GM10248 (cell line): ENCODE measurements at regions not wholly inside any gene's neighbourhood (a gene's known extent, or its start where the extent isn't known, plus 50 kb on each side); places are given as distances from the start of the nearest gene placed in this dataset.
"Not testable (repeated sequence)": the region's sequence is repeated elsewhere in the genome, so short reads cannot be mapped to it uniquely, and the experiment has no call there.

Experiments
- CTCF ChIA-PET: fragments of 300-600 bp; sonication (Branson Sonifier 250); formaldehyde crosslinking; extraction: SDS; loops from one replicate; lab custom pipeline; 2021; ENCODE audit warnings: antibody characterized with exemption; lab: Yijun Ruan, JAX
- POLR2A ChIA-PET: fragments of 350-650 bp; sonication (Branson Sonifier 250); formaldehyde crosslinking; extraction: SDS; loops from one replicate; lab custom pipeline; 2020; ENCODE audit warnings: antibody characterized with exemption; lab: Yijun Ruan, JAX
- DNase-seq: peaks from one replicate; pipeline ENCODE4 v3.0.0; 2012; ENCODE audit errors: extremely low spot score
- CTCF ChIP-seq: IDR thresholded peaks from 2 replicates; pipeline ENCODE4 v1.5.1; 2012; ENCODE audit warnings: mild to moderate bottlenecking, low read depth; ENCODE audit errors: extremely low read depth, missing control alignments, control extremely low read depth

- ChIA-PET CTCF (no interaction called here), POLR2A (no interaction called here)
- no peak for TF ChIP-seq CTCF
- no peak for DNase-seq
Measured at GRCh38 chr3:81867875-81868274, 106.4 kb upstream of the GBE1 start.

GRCh38 chr3:81865164-81865563 is 103.7 kb upstream of the GBE1 start:
- POLR2A ChIA-PET, DNase-seq: not testable (repeated sequence)
- CTCF ChIA-PET: interaction anchor here (0.9 to 1.6 kb wide), 2 partner anchors 9 to 26 kb away, joined by 3 to 6 read pairs; no protein-coding TSS in a partner anchor

GRCh38 chr3:81864272-81864671 is 102.8 kb upstream of the GBE1 start:
- ChIA-PET CTCF (interaction anchor here (0.9 kb wide), 1 partner anchor 26 kb away, joined by 3 read pairs; no protein-coding TSS in a partner anchor), POLR2A (no interaction called here)
- DNase-seq: no peak
- no peak for TF ChIP-seq CTCF

- DNase-seq: no peak
- TF ChIP-seq CTCF: no peak
- ChIA-PET POLR2A (no interaction called here), CTCF (no interaction called here)
Measured at GRCh38 chr3:81863756-81864155, 102.3 kb upstream of the GBE1 start.

- TF ChIP-seq CTCF: no peak
- ChIA-PET CTCF (interaction anchor here (0.6 to 1.9 kb wide), 3 partner anchors 10 to 32 kb away, joined by 3 to 10 read pairs (median 3); no protein-coding TSS in a partner anchor), POLR2A (no interaction called here)
- DNase-seq: no peak
Measured at GRCh38 chr3:81861593-81861992, 100.1 kb upstream of the GBE1 start.

GRCh38 chr3:81859524-81859923 is 98.1 kb upstream of the GBE1 start:
- no peak for DNase-seq
- ChIA-PET POLR2A (no interaction called here), CTCF (no interaction called here)
- no peak for TF ChIP-seq CTCF

DNA sequence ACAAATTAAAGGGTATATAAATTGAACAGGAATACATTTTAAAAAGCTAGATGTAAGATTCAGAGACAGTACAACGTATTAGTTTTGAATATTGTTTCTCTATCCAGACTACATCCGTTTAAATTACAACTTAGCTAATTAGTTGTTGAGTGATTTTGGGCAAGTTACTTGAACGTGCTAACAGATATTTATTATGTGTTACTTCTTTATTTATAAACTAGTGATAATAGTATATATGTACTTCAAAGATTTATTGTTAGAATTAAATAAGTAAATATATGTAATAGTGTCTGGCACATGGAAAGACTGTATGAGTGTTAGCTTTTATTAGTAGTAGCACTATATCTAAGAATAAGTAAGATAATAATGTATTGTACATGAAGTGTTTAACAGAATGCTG is 92.0 kb upstream of the GBE1 start:
- ChIA-PET CTCF (interaction anchor here (1.4 kb wide), 1 partner anchor 9 kb away, joined by 4 read pairs; no protein-coding TSS in a partner anchor), POLR2A (no interaction called here)
- DNase-seq: no peak
- no peak for TF ChIP-seq CTCF
